ENCODE measurements at regions not wholly inside any gene's neighbourhood (a gene's known extent, or its start where the extent isn't known, plus 50 kb on each side); places are given as distances from the start of the nearest gene placed in this dataset.

GRCh38 chr4:97396605-97397004, 746.7 kb downstream of the STPG2 start:
- Histone ChIP-seq H3K4me2 (ENCODE audit: control insufficient read depth, extremely low read depth, insufficient read depth, low read depth, low read length) (no peak overlapping the region), H3K9me3 (ENCODE audit: control insufficient read depth, low read depth, low read length) (no peaks in the 10 kb centered on the region), H3K27me3 (ENCODE audit: control insufficient read depth, extremely low read depth, insufficient read depth, low read length) (no peaks in the 10 kb centered on the region), H3K9me1 (ENCODE audit: control insufficient read depth, extremely low read depth, insufficient read depth, low read length) (no peaks in the 10 kb centered on the region), H3K36me3 (ENCODE audit: control insufficient read depth in 2 of 2, extremely low read depth in 1 of 2, insufficient read depth in 2 of 2, low read length in 2 of 2) (no peaks in the 10 kb centered on the region), H3K27ac (ENCODE audit: control insufficient read depth, insufficient read depth, low read length) (no peak overlapping the region), H3K4me3 (ENCODE audit: control insufficient read depth in 2 of 3, extremely low read depth in 1 of 3, insufficient read depth in 2 of 3, low read depth in 1 of 3, low read length in 3 of 3) (no peak overlapping the region), H2AFZ (ENCODE audit: control insufficient read depth, low read length) (no peak overlapping the region), H3K79me2 (ENCODE audit: control insufficient read depth, insufficient read depth, low read length) (no peaks in the 10 kb centered on the region), H3K9ac (ENCODE audit: control insufficient read depth, extremely low read depth, insufficient read depth, low read length) (no peak overlapping the region), H4K20me1 (ENCODE audit: control insufficient read depth, extremely low read depth, insufficient read depth, low read length) (no peaks in the 10 kb centered on the region), H3K4me1 (ENCODE audit: control insufficient read depth, extremely low read depth, insufficient read depth, low read length) (no peaks in the 10 kb centered on the region)
- DNase-seq (ENCODE audit: low read depth, low spot score) (no peak), FAIRE-seq (no peak)
- no peak for TF ChIP-seq EZH2 (IDR thresholded peaks at IDR 0.05; ENCODE audit: low read length)
- dilution Hi-C loops (cut with MboI; ENCODE audit: extremely low pct_ligation_motif_present, low sequenced_read_pairs) = no loop called here

GRCh38 chr4:97404876-97405523, 738.3 kb downstream of the STPG2 start:
- FAIRE-seq (no peak), DNase-seq (ENCODE audit: low read depth, low spot score) (no peak)
- H3K27ac ChIP-seq (ENCODE audit: control insufficient read depth, insufficient read depth, low read length) = no peak overlapping the region
- no peak overlapping the region for H3K4me3 ChIP-seq (ENCODE audit: control insufficient read depth in 2 of 3, extremely low read depth in 1 of 3, insufficient read depth in 2 of 3, low read depth in 1 of 3, low read length in 3 of 3)
- H3K9me1 ChIP-seq (ENCODE audit: control insufficient read depth, extremely low read depth, insufficient read depth, low read length) = no peaks in the 10 kb centered on the region
- H4K20me1 ChIP-seq (ENCODE audit: control insufficient read depth, extremely low read depth, insufficient read depth, low read length) = no peaks in the 10 kb centered on the region
- H3K27me3 ChIP-seq (ENCODE audit: control insufficient read depth, extremely low read depth, insufficient read depth, low read length) = no peaks in the 10 kb centered on the region
- H3K9ac ChIP-seq (ENCODE audit: control insufficient read depth, extremely low read depth, insufficient read depth, low read length) = no peak overlapping the region
- H3K9me3 ChIP-seq (ENCODE audit: control insufficient read depth, low read depth, low read length) = no peaks in the 10 kb centered on the region
- no peaks in the 10 kb centered on the region for H3K79me2 ChIP-seq (ENCODE audit: control insufficient read depth, insufficient read depth, low read length)
- dilution Hi-C loops (cut with MboI; ENCODE audit: extremely low pct_ligation_motif_present, low sequenced_read_pairs) = no loop called here
- H3K36me3 ChIP-seq (ENCODE audit: control insufficient read depth in 2 of 2, extremely low read depth in 1 of 2, insufficient read depth in 2 of 2, low read length in 2 of 2) = no peaks in the 10 kb centered on the region
- H3K4me1 ChIP-seq (ENCODE audit: control insufficient read depth, extremely low read depth, insufficient read depth, low read length) = no peaks in the 10 kb centered on the region
- no peak overlapping the region for H3K4me2 ChIP-seq (ENCODE audit: control insufficient read depth, extremely low read depth, insufficient read depth, low read depth, low read length)
- TF ChIP-seq EZH2 (IDR thresholded peaks at IDR 0.05; ENCODE audit: low read length) = no peak
- no peak overlapping the region for H2AFZ ChIP-seq (ENCODE audit: control insufficient read depth, low read length)

GRCh38 chr4:97411356-97411755, 731.9 kb downstream of the STPG2 start:
- TF ChIP-seq CTCF (optimal IDR thresholded peaks at IDR 0.05 in 1 of 3, IDR thresholded peaks at IDR 0.05 in 1 of 3, conservative IDR thresholded peaks at IDR 0.05 in 1 of 3; ENCODE audit: extremely low read depth in 1 of 3, insufficient read depth in 2 of 3, low read length in 3 of 3) (no peak), EZH2 (IDR thresholded peaks at IDR 0.05; ENCODE audit: low read length) (no peak)
- Histone ChIP-seq H3K9ac (ENCODE audit: control insufficient read depth, extremely low read depth, insufficient read depth, low read length) (no peak overlapping the region), H3K79me2 (ENCODE audit: control insufficient read depth, insufficient read depth, low read length) (no peaks in the 10 kb centered on the region), H4K20me1 (ENCODE audit: control insufficient read depth, extremely low read depth, insufficient read depth, low read length) (no peaks in the 10 kb centered on the region), H3K9me3 (ENCODE audit: control insufficient read depth, low read depth, low read length) (no peaks in the 10 kb centered on the region), H3K27ac (ENCODE audit: control insufficient read depth, insufficient read depth, low read length) (no peak overlapping the region), H3K36me3 (ENCODE audit: control insufficient read depth in 2 of 2, extremely low read depth in 1 of 2, insufficient read depth in 2 of 2, low read length in 2 of 2) (no peaks in the 10 kb centered on the region), H2AFZ (ENCODE audit: control insufficient read depth, low read length) (no peak overlapping the region), H3K27me3 (ENCODE audit: control insufficient read depth, extremely low read depth, insufficient read depth, low read length) (no peaks in the 10 kb centered on the region), H3K4me2 (ENCODE audit: control insufficient read depth, extremely low read depth, insufficient read depth, low read depth, low read length) (no peak overlapping the region), H3K9me1 (ENCODE audit: control insufficient read depth, extremely low read depth, insufficient read depth, low read length) (no peaks in the 10 kb centered on the region), H3K4me1 (ENCODE audit: control insufficient read depth, extremely low read depth, insufficient read depth, low read length) (no peaks in the 10 kb centered on the region), H3K4me3 (ENCODE audit: control insufficient read depth in 2 of 3, extremely low read depth in 1 of 3, insufficient read depth in 2 of 3, low read depth in 1 of 3, low read length in 3 of 3) (no peak overlapping the region)
- FAIRE-seq (no peak), DNase-seq (ENCODE audit: low read depth, low spot score) (no peak)
- dilution Hi-C loops (cut with MboI; ENCODE audit: extremely low pct_ligation_motif_present, low sequenced_read_pairs) = no loop called here

Measured in keratinocyte (primary cell).